ENCODE measurements at regions not wholly inside any gene's neighbourhood (a gene's known extent, or its start where the extent isn't known, plus 50 kb on each side); places are given as distances from the start of the nearest gene placed in this dataset.

DNA sequence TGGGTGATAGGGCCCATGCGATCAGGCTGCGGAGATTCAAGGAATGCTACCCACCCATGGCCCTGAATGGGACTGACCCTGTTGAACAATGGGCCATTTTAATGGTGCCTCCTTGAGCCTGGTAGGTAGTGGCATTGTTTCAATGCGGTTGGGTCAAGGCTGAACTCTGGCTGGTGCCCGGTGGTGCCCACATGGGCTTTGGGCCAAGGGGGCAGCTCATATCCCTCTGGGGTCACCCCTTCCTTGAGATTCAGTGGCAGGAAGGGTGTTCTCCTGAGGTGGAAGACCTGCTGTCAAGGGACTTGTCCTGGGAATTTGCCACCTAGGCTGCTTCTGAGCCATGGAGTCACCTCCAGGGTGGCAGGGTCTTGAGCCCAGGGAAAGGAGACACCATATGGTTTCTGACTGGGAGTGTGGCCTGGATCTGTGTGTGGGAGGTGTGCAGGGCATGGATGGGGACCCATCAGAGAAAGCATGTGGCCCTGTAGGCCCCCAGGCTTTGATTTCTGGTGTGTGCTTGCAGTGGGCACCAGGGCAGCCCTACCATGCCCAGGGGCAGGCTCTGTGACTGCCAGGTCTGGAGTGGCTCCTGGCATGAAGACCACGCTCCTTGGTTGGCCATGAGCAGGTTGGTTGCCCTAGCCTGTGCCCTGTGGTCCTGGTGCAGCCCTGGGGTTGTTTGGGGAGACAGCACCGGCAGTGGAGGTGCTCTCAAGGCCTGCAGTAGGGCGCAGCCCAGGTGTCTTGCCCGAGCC, 199.9 kb downstream of the UBE3A start:
- Histone ChIP-seq H3K36me3 (ENCODE audit: control insufficient read depth, insufficient read depth, low read length) (no peaks in the 10 kb centered on the region), H3K9me1 (ENCODE audit: control insufficient read depth, insufficient read depth, low read length) (no peaks in the 10 kb centered on the region), H4K20me1 (replicated peaks; ENCODE audit: control insufficient read depth, insufficient read depth, low read length) (no peaks in the 10 kb centered on the region), H3K9me3 (replicated peaks; ENCODE audit: control insufficient read depth, insufficient read depth, low read depth, low read length) (no peaks in the 10 kb centered on the region), H3K4me3 (no peak overlapping the region), H3K79me2 (ENCODE audit: control insufficient read depth, insufficient read depth, low read length) (no peaks in the 10 kb centered on the region), H3K27me3 (ENCODE audit: control insufficient read depth in 2 of 2, insufficient read depth in 2 of 2, low read length in 2 of 2) (no peaks in the 10 kb centered on the region), H3K4me2 (ENCODE audit: insufficient read depth, low read length) (no peak overlapping the region), H3K27ac (ENCODE audit: extremely low read depth, low read depth, low read length) (no peak overlapping the region), H2AFZ (ENCODE audit: low read depth, low read length) (no peak overlapping the region), H3K9ac (ENCODE audit: insufficient read depth in 1 of 2, low read depth in 2 of 2, low read length in 2 of 2) (no peak overlapping the region), H3K4me1 (replicated peaks in 1 of 2; ENCODE audit: control insufficient read depth in 2 of 2, insufficient read depth in 2 of 2, low read length in 2 of 2) (no peaks in the 10 kb centered on the region)
- FAIRE-seq (no peak), ATAC-seq (no peak), DNase-seq (ENCODE audit: extremely low read depth in 1 of 4, low spot score in 3 of 4) (no peak)
- TF ChIP-seq CSDE1 (IDR thresholded peaks at IDR 0.05) (no peak), HNRNPH1 (optimal IDR thresholded peaks at IDR 0.05; ENCODE audit: low read depth, low read length) (no peak), PTTG1 (tag; IDR thresholded peaks at IDR 0.05; ENCODE audit: low read depth) (no peak), ETS2 (tag; IDR thresholded peaks at IDR 0.05; ENCODE audit: borderline replicate concordance, poor library complexity, severe bottlenecking) (no peak), SREBF1 (IDR thresholded peaks at IDR 0.05; ENCODE audit: borderline replicate concordance, low read depth, low read length) (no peak), RNF2 (IDR thresholded peaks at IDR 0.05) (no peak), ZNF695 (CRISPR knock-in tag; IDR thresholded peaks at IDR 0.05) (no peak), ZNF354B (CRISPR knock-in tag; IDR thresholded peaks at IDR 0.05) (no peak), RBFOX2 (IDR thresholded peaks at IDR 0.05; ENCODE audit: low read depth, low read length) (no peak), HOXB6 (CRISPR knock-in tag; IDR thresholded peaks at IDR 0.05; ENCODE audit: borderline replicate concordance) (no peak), MECOM (CRISPR knock-in tag; IDR thresholded peaks at IDR 0.05) (no peak), FOXP1 (CRISPR knock-in tag; IDR thresholded peaks at IDR 0.05) (no peak), EWSR1 (IDR thresholded peaks at IDR 0.05; ENCODE audit: borderline replicate concordance, low read depth, partially characterized antibody) (no peak), TSC22D4 (tag; IDR thresholded peaks at IDR 0.05) (no peak), HBP1 (CRISPR knock-in tag; IDR thresholded peaks at IDR 0.05) (no peak), HNRNPK (IDR thresholded peaks at IDR 0.05; ENCODE audit: low read depth, low read length, poor library complexity, severe bottlenecking) (no peak), CREB3L1 (IDR thresholded peaks at IDR 0.05; ENCODE audit: borderline replicate concordance, low read depth) (no peak)
- TF ChIP-seq, protein P1, sequence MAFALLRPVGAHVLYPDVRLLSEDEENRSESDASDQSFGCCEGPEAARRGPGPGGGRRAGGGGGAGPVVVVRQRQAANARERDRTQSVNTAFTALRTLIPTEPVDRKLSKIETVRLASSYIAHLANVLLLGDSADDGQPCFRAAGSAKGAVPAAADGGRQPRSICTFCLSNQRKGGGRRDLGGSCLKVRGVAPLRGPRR (CRISPR knock-in tag; IDR thresholded peaks at IDR 0.05), result no peak
- in situ Hi-C loops (cut with MboI) (no loop called here), intact Hi-C loops (cut with micrococcal nuclease) (no loop called here)
- no TSS peak for BruUV-seq (replicated peaks)
- POLR2A ChIA-PET, result no interaction called here
- 1% methylated on average over 7 of the region's 8 CpGs for WGBS (ENCODE audit: insufficient coverage, low coverage, missing lambda C conversion rate)
- CTCF ChIA-PET (ENCODE audit: low intra/inter-chr PET ratio), result no interaction called here
